ENCODE measurements at regions not wholly inside any gene's neighbourhood (a gene's known extent, or its start where the extent isn't known, plus 50 kb on each side); places are given as distances from the start of the nearest gene placed in this dataset.

GRCh38 chr20:43322851-43323250 is 133.1 kb upstream of the PTPRT start:
- no peak overlapping the region for H3K4me3 ChIP-seq (ENCODE audit: low read length)
- no peaks in the 10 kb centered on the region for H3K27me3 ChIP-seq (ENCODE audit: control insufficient read depth, low read length)
- H3K9me3 ChIP-seq (ENCODE audit: control insufficient read depth, insufficient read depth, low read length), result no peaks in the 10 kb centered on the region
- no peak overlapping the region for H3K4me2 ChIP-seq (ENCODE audit: low read length)
- no peaks in the 10 kb centered on the region for H3K36me3 ChIP-seq (ENCODE audit: control insufficient read depth, low read length)
- H3K4me1 ChIP-seq (ENCODE audit: control insufficient read depth, low read length), result no peaks in the 10 kb centered on the region
- no peaks in the 10 kb centered on the region for H3K79me2 ChIP-seq (ENCODE audit: control insufficient read depth, low read length)
- TF ChIP-seq EZH2phosphoT487 (IDR thresholded peaks at IDR 0.05; ENCODE audit: borderline replicate concordance, low read length) (no peak), CTCF (IDR thresholded peaks at IDR 0.05; ENCODE audit: low read depth, low read length, poor library complexity, severe bottlenecking) (no peak)
- H3F3A ChIP-seq (ENCODE audit: control insufficient read depth, insufficient read depth), result no peaks in the 10 kb centered on the region
- H3K9me2 ChIP-seq (replicated peaks; ENCODE audit: control insufficient read depth, low read length), result no peaks in the 10 kb centered on the region
- no peaks in the 10 kb centered on the region for H4K20me1 ChIP-seq (ENCODE audit: control insufficient read depth, insufficient read depth, low read depth, low read length)
- H3K27ac ChIP-seq (ENCODE audit: low read depth, low read length), result no peak overlapping the region

DNA sequence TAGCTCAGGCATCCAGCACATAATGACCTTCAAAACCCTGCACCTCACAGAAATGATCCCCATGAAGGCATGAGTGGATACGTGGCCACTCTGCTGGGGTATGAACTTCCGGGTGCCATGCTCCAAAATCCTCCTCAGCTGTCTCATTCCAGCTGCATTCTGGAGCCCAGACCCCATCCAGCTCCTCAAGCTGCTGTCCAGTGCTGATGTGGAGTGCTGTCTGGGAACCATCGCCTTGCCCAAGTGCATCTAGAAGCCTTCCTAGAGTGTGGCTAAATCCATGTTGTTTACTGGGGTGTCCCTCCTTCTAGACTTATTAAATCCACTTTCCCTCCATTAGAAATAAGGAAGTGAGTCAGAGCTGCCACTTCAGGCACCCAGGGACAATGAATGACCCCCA is 130.8 kb upstream of the PTPRT start:
- H3K27me3 ChIP-seq (ENCODE audit: control insufficient read depth, low read length), result no peaks in the 10 kb centered on the region
- no peak overlapping the region for H3K4me3 ChIP-seq (ENCODE audit: low read length)
- no peak overlapping the region for H3K4me2 ChIP-seq (ENCODE audit: low read length)
- no peaks in the 10 kb centered on the region for H3F3A ChIP-seq (ENCODE audit: control insufficient read depth, insufficient read depth)
- H3K79me2 ChIP-seq (ENCODE audit: control insufficient read depth, low read length), result no peaks in the 10 kb centered on the region
- no peaks in the 10 kb centered on the region for H3K36me3 ChIP-seq (ENCODE audit: control insufficient read depth, low read length)
- no peaks in the 10 kb centered on the region for H3K4me1 ChIP-seq (ENCODE audit: control insufficient read depth, low read length)
- no peaks in the 10 kb centered on the region for H3K9me2 ChIP-seq (replicated peaks; ENCODE audit: control insufficient read depth, low read length)
- no peak overlapping the region for H3K27ac ChIP-seq (ENCODE audit: low read depth, low read length)
- TF ChIP-seq CTCF (IDR thresholded peaks at IDR 0.05; ENCODE audit: low read depth, low read length, poor library complexity, severe bottlenecking) (no peak), EZH2phosphoT487 (IDR thresholded peaks at IDR 0.05; ENCODE audit: borderline replicate concordance, low read length) (no peak)
- no peaks in the 10 kb centered on the region for H4K20me1 ChIP-seq (ENCODE audit: control insufficient read depth, insufficient read depth, low read depth, low read length)
- no peaks in the 10 kb centered on the region for H3K9me3 ChIP-seq (ENCODE audit: control insufficient read depth, insufficient read depth, low read length)

DNA sequence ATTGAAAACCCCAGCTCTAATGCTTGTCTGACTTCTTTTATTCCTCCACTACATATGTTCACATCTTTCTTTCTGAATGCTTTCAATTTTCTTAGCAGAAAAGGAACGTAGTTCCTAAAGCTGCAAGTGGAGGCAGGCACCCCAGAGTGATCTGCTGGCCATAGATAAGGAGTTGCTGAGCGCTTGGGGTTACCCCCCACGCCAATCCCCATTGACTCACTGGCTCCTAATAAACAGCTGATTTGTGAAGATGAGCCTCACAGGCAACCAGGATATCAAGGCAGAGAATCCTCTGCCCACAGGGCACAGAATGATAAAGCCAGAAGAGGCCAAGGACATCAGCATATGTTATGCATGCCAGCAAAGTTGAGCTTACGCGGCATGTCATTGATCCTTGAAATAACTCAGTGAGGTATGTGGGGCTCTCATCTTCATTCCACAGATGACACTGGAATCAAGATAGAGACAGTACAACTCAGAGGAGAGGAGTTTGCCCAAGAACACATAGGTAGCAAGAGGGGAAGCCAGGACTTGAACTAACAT is 129.1 kb upstream of the PTPRT start:
- TF ChIP-seq EZH2phosphoT487 (IDR thresholded peaks at IDR 0.05; ENCODE audit: borderline replicate concordance, low read length) (no peak), CTCF (IDR thresholded peaks at IDR 0.05; ENCODE audit: low read depth, low read length, poor library complexity, severe bottlenecking) (no peak)
- H3K36me3 ChIP-seq (ENCODE audit: control insufficient read depth, low read length), result no peaks in the 10 kb centered on the region
- H3K4me3 ChIP-seq (ENCODE audit: low read length), result no peak overlapping the region
- H3F3A ChIP-seq (ENCODE audit: control insufficient read depth, insufficient read depth), result no peaks in the 10 kb centered on the region
- H4K20me1 ChIP-seq (ENCODE audit: control insufficient read depth, insufficient read depth, low read depth, low read length), result no peaks in the 10 kb centered on the region
- H3K27ac ChIP-seq (ENCODE audit: low read depth, low read length), result no peak overlapping the region
- no peaks in the 10 kb centered on the region for H3K9me3 ChIP-seq (ENCODE audit: control insufficient read depth, insufficient read depth, low read length)
- H3K79me2 ChIP-seq (ENCODE audit: control insufficient read depth, low read length), result no peaks in the 10 kb centered on the region
- H3K27me3 ChIP-seq (ENCODE audit: control insufficient read depth, low read length), result no peaks in the 10 kb centered on the region
- no peaks in the 10 kb centered on the region for H3K9me2 ChIP-seq (replicated peaks; ENCODE audit: control insufficient read depth, low read length)
- no peaks in the 10 kb centered on the region for H3K4me1 ChIP-seq (ENCODE audit: control insufficient read depth, low read length)
- H3K4me2 ChIP-seq (ENCODE audit: low read length), result no peak overlapping the region
